ENCODE measurements at regions not wholly inside any gene's neighbourhood (a gene's known extent, or its start where the extent isn't known, plus 50 kb on each side); places are given as distances from the start of the nearest gene placed in this dataset.

DNA sequence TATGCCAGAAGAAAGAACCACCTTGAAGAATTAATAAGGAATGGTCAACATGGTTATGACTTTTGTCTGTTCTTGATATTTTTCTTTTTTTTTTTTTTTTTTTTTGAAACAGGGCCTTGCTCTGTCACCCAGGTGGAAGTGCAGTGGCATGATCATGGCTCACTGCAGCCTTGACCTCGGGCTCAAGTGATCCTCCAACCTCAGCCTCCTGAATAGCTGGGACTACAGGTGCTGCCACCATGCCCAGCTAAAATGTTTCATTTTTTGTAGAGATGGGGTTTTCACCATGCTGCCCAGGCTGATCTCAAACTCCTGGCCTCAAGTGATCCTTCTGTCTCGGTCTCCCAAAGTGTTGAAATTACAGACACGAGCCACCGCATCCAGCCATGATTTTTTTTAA lies 53.4 kb upstream of the ACSL3 start:
- no peaks in the 10 kb centered on the region for H3K9me3 ChIP-seq (ENCODE audit: control insufficient read depth in 3 of 3, low read length in 3 of 3)
- no peak overlapping the region for H3K4me3 ChIP-seq (ENCODE audit: low read length in 3 of 3)
- H3K9ac ChIP-seq (ENCODE audit: low read depth in 1 of 3, low read length in 3 of 3), result no peak overlapping the region
- no peaks in the 10 kb centered on the region for H3K27me3 ChIP-seq (ENCODE audit: control insufficient read depth in 3 of 3, insufficient read depth in 3 of 3, low read length in 3 of 3)
- H3K36me3 ChIP-seq (ENCODE audit: control insufficient read depth in 3 of 3, insufficient read depth in 3 of 3, low read length in 3 of 3), result no peaks in the 10 kb centered on the region
- H3K27ac ChIP-seq (ENCODE audit: low read depth, low read length), result no peak overlapping the region
- peaks cover 10 to 22% (median 17%) of the 10 kb centered on the region in 3 donors for H3K4me1 ChIP-seq (ENCODE audit: control insufficient read depth in 3 of 3, insufficient read depth in 3 of 3, low read length in 3 of 3)

DNA sequence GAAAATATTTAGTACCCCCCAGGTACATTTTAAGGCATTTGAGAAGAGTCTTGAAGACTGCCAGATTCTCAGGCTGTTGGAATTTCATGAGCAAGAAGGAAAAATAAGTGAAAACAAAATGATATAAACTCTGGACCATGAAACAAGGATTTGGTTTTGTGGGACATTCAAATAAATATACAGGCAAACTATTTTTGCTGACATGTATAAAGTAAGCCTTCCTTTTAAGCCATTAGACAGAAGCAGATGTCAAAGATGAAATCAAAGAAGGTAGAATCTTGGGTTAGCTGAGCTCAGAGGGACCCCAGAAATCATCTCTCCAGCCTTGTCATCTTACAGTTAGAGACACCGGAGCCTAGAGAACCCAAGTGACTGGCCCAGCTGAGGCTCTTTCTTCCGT lies 51.3 kb upstream of the ACSL3 start:
- peaks cover 10 to 17% (median 14%) of the 10 kb centered on the region in 3 donors for H3K4me1 ChIP-seq (ENCODE audit: control insufficient read depth in 3 of 3, insufficient read depth in 3 of 3, low read length in 3 of 3)
- no peak overlapping the region for H3K27ac ChIP-seq (ENCODE audit: low read depth, low read length)
- no peak overlapping the region for H3K4me3 ChIP-seq (ENCODE audit: low read length in 3 of 3)
- no peak overlapping the region for H3K9ac ChIP-seq (ENCODE audit: low read depth in 1 of 3, low read length in 3 of 3)
- no peaks in the 10 kb centered on the region for H3K27me3 ChIP-seq (ENCODE audit: control insufficient read depth in 3 of 3, insufficient read depth in 3 of 3, low read length in 3 of 3)
- no peaks in the 10 kb centered on the region for H3K36me3 ChIP-seq (ENCODE audit: control insufficient read depth in 3 of 3, insufficient read depth in 3 of 3, low read length in 3 of 3)
- H3K9me3 ChIP-seq (ENCODE audit: control insufficient read depth in 3 of 3, low read length in 3 of 3), result no peaks in the 10 kb centered on the region

- Histone ChIP-seq H3K27ac (ENCODE audit: low read depth, low read length) (no peak overlapping the region), H3K9me3 (ENCODE audit: control insufficient read depth in 3 of 3, low read length in 3 of 3) (no peaks in the 10 kb centered on the region), H3K27me3 (ENCODE audit: control insufficient read depth in 3 of 3, insufficient read depth in 3 of 3, low read length in 3 of 3) (no peaks in the 10 kb centered on the region), H3K4me3 (ENCODE audit: low read length in 3 of 3) (no peak overlapping the region), H3K4me1 (ENCODE audit: control insufficient read depth in 3 of 3, insufficient read depth in 3 of 3, low read length in 3 of 3) (peaks cover 10 to 17% (median 14%) of the 10 kb centered on the region in 3 donors), H3K36me3 (ENCODE audit: control insufficient read depth in 3 of 3, insufficient read depth in 3 of 3, low read length in 3 of 3) (no peaks in the 10 kb centered on the region), H3K9ac (ENCODE audit: low read depth in 1 of 3, low read length in 3 of 3) (no peak overlapping the region)
Observed at GRCh38 chr2:222810044-222810443, 50.8 kb upstream of the ACSL3 start.
